ENCODE measurements at regions not wholly inside any gene's neighbourhood (a gene's known extent, or its start where the extent isn't known, plus 50 kb on each side); places are given as distances from the start of the nearest gene placed in this dataset.
"Not testable (repeated sequence)": the region's sequence is repeated elsewhere in the genome, so short reads cannot be mapped to it uniquely, and the experiment has no call there.

DNA sequence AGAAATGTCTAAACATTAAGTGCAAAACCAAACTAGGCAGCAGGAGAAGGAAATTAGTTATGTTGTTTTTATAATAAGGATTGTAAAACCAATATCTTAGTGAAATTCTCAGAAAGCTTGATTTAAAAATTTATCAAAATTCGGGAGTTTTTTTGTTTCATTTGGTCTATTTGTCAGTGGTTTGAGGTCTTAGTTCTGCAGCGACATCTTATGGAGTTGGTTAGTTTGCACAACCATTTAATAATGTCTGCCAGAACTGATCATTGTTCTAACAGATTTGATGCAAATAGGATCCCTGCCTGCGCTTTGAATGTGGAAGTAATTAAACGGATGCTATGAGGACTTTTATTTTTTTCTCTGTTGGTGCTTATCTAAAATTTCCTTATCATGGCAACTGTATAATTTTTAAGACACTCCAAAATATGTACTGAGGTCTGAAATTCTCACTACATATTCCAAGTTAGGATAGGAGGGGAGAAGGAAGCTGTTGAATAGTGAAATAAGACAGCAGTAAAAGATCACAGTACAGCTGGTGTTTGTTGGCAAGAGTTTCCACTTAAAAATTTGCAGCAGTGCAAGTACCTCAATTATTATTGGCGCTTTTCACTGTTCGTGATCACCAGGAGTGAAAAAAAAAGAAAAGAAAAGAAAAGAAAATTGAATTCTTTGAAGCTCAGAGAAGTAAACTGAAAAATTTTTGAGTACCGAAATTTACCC lies 2521.4 kb downstream of the ARAP2 start:
- Histone ChIP-seq H3K4me1 (no peaks in the 10 kb centered on the region), H3K9me3 (no peaks in the 10 kb centered on the region), H3K27ac (no peak overlapping the region), H3K4me3 (no peak overlapping the region), H3K36me3 (no peaks in the 10 kb centered on the region), H3K27me3 (no peaks in the 10 kb centered on the region)
- TF ChIP-seq, protein P1, sequence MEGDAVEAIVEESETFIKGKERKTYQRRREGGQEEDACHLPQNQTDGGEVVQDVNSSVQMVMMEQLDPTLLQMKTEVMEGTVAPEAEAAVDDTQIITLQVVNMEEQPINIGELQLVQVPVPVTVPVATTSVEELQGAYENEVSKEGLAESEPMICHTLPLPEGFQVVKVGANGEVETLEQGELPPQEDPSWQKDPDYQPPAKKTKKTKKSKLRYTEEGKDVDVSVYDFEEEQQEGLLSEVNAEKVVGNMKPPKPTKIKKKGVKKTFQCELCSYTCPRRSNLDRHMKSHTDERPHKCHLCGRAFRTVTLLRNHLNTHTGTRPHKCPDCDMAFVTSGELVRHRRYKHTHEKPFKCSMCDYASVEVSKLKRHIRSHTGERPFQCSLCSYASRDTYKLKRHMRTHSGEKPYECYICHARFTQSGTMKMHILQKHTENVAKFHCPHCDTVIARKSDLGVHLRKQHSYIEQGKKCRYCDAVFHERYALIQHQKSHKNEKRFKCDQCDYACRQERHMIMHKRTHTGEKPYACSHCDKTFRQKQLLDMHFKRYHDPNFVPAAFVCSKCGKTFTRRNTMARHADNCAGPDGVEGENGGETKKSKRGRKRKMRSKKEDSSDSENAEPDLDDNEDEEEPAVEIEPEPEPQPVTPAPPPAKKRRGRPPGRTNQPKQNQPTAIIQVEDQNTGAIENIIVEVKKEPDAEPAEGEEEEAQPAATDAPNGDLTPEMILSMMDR (IDR thresholded peaks at IDR 0.05) = no peak
- DNase-seq (no peak), ATAC-seq (no peak)
- intact Hi-C loops (cut with DNase I) = no loop called here

DNA sequence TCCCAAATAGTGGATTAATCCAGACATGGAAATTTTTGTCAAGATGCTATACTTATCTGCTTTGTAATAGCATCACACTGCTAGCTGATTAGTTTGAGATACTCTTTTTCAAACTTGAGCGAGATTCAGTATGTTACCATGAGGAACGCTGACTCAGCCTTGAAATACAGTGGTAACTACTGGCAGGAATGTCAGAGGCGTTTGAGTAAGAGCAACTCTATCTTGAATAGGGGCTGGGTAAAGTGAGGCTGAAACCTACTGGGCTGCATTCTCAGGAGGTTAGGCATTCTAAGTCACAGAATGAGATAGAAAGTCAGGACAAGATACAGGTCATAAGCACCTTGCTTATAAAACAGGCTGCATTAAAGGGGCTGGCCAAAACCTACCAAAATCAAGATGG lies 2519.6 kb downstream of the ARAP2 start:
- Histone ChIP-seq H3K27me3 (no peaks in the 10 kb centered on the region), H3K36me3 (no peaks in the 10 kb centered on the region), H3K9me3 (no peaks in the 10 kb centered on the region), H3K27ac (no peak overlapping the region), H3K4me1 (no peaks in the 10 kb centered on the region), H3K4me3 (no peak overlapping the region)
- TF ChIP-seq, protein P1 (IDR thresholded peaks at IDR 0.05) = no peak
- DNase-seq = no peak
- intact Hi-C loops (cut with DNase I) = no loop called here
- no peak for ATAC-seq

DNA sequence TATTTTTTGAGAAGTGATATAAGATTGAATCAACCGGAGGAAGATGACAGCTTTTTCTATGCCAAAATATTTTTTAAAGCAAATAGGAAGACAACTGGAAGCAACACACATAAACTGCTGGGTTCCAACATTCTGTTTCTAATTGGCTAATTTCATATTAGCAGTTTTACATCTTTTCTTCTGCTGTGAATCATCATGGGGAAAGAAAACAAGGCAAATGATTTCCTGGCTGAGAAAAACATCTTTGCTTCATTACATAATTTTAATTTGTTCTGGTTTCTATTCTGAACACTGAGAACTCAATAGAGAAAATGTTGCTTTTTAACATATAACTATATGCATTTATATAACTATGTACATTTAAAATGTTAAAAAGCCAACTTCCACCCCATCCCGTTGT lies 2518.5 kb downstream of the ARAP2 start:
- no peak for ATAC-seq
- Histone ChIP-seq H3K4me3 (no peak overlapping the region), H3K27ac (no peak overlapping the region), H3K36me3 (no peaks in the 10 kb centered on the region), H3K9me3 (no peaks in the 10 kb centered on the region), H3K27me3 (no peaks in the 10 kb centered on the region), H3K4me1 (no peaks in the 10 kb centered on the region)
- DNase-seq = no peak
- intact Hi-C loops (cut with DNase I) = no loop called here
- TF ChIP-seq, protein P1 (IDR thresholded peaks at IDR 0.05) = no peak

DNA sequence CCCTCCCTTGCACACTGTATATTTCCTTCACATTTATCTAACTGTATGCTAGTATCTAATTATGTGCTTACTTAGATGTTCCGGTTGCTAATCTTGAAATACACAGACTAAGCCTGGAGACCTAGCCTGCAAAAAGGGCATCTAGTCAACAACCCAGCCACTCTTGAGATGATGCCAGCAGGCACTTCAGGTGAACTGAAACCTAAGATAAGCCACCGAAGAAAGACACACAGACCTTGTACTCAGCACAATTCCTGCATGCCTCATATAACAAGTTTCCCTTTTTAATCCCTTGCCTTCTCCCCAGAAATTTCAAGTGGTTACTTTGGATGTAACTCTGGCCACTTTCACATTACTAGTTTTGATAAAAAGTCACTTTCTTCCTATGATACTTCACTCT lies 2506.6 kb downstream of the ARAP2 start:
- TF ChIP-seq, protein P1 (IDR thresholded peaks at IDR 0.05) = no peak
- H3K27me3 ChIP-seq = no peaks in the 10 kb centered on the region
- no peak overlapping the region for H3K4me3 ChIP-seq
- no peaks in the 10 kb centered on the region for H3K9me3 ChIP-seq
- intact Hi-C loops (cut with DNase I) = no loop called here
- no peak for DNase-seq
- no peaks in the 10 kb centered on the region for H3K36me3 ChIP-seq
- H3K4me1 ChIP-seq = no peaks in the 10 kb centered on the region
- ATAC-seq = peak; percentile 57
- no peak overlapping the region for H3K27ac ChIP-seq

DNA sequence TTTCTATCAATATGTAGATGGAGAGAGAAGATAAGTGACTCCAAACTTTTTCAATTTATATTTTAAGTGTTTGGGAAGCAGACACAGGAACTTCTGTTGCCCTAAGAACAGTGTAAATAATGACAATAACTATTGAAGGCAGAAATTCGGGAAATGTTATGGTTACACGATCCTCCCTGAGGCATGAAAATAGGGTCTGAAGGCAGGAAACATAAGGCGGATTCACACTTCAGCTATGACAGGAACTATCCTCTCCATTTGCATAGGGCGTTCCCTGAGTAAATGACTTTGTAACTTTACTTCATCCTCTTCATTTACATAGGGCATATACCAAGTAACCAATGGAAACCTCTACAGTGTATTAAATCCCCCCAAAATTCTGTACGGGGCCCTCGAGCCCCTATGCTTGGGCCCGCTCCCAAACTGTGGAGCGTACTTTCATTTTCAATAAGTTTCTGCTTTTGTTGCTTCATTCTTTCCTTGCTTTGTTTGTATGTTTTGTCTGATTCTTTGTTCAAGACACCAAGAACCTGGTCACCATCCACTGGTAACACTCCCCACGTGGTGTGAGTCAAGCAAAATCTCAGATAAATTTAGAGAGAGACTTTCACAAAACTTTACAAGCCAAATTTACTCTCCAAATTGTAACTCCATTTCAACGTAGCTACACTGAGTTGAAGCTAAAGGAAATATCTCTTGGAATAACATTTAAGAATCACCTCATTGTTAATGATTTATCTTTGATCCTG lies 2504.3 kb downstream of the ARAP2 start:
- no peak for ATAC-seq
- TF ChIP-seq, protein P1 (IDR thresholded peaks at IDR 0.05) = no peak

DNA sequence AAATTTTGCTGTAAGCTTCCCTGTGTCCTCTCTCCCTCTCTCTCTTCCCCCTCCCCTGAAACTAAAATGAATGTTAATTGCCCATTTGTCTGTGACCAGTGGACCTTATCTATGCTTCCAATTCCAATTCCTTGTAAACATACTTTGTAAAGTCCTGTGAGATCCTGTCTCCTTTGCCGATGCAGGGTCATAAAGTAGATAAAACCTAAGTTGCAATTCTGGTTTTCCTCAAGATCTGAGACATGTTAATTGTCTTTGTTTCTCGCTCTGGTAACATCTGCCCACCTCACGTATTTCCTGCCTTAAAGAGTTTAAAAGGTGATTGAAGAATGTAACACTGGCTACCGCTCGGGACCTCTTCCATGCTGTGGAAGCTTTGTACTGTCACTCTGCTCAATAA lies 2503.4 kb downstream of the ARAP2 start:
- H3K9me3 ChIP-seq; H3K36me3 ChIP-seq; H3K4me1 ChIP-seq; H3K27ac ChIP-seq; intact Hi-C loops (cut with DNase I); DNase-seq; ATAC-seq; H3K4me3 ChIP-seq; H3K27me3 ChIP-seq: not testable (repeated sequence)

More for the DNA sequence above, 2504.3 kb downstream of the ARAP2 start:
- Histone ChIP-seq H3K9me3 (no peaks in the 10 kb centered on the region), H3K27ac (no peak overlapping the region), H3K27me3 (no peaks in the 10 kb centered on the region), H3K4me1 (no peaks in the 10 kb centered on the region), H3K4me3 (no peak overlapping the region), H3K36me3 (no peaks in the 10 kb centered on the region)
- intact Hi-C loops (cut with DNase I) = no loop called here
- no peak for DNase-seq
